ENCODE measurements at regions not wholly inside any gene's neighbourhood (a gene's known extent, or its start where the extent isn't known, plus 50 kb on each side); places are given as distances from the start of the nearest gene placed in this dataset.

DNA sequence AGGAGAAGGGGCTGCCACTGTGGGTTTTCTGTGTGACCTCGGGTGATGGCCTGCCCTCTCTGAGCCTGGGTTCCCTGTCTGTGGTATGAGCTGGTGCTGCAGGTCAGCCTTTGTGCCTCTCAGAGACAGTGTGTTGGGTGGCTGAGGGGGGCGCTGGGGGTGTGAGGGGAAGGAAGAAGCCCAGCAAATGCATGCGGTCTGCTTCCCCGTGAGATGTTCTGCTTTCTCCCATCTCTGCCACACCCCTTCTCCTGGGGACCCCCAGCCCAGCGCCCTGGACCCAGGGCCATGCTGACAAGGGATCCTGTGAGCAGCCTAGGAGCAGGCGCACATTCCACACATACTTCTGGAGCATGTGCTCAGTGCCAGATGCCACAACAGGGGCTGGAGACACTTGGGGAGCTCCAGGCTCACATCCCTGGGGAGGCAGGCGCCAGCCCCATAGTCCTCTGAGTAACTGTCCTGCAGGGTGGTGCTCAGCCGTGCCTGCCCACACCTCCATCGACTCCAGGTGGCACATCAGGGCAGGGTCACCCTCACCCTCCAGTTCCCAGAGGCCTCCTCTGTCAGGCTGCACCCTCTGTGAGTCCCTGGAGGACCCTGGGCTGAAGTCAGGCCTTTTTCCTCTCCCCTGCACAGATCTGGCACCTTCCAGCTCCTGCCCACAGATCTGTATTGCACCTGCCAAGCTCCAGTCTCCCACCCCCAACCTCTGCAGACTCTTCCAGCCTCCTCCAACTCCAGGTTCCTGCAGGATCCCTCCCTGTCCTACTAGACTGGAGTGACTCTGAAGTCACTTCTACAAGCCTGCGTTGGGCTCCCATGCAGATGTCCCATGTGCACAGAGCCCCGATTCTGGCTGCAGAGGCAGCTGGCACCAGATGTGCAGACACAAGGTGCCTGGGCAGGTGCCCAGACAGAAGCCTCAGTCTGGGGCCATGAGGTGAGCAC is 205.6 kb downstream of the KIF26A start:
- Mint-ChIP-seq H3K4me3 (ENCODE audit: unreplicated experiment) (no peak overlapping the region), H3K9me3 (ENCODE audit: unreplicated experiment) (no peaks in the 10 kb centered on the region), H3K36me3 (ENCODE audit: low read depth, unreplicated experiment) (no peaks in the 10 kb centered on the region), H3K4me1 (ENCODE audit: unreplicated experiment) (peaks cover 2% of the 10 kb centered on the region), H3K27ac (ENCODE audit: unreplicated experiment) (no peak overlapping the region), H3K27me3 (ENCODE audit: unreplicated experiment) (peaks cover 9% of the 10 kb centered on the region)
- no peak for DNase-seq (ENCODE audit: low spot score)
- TF ChIP-seq, protein P1, sequence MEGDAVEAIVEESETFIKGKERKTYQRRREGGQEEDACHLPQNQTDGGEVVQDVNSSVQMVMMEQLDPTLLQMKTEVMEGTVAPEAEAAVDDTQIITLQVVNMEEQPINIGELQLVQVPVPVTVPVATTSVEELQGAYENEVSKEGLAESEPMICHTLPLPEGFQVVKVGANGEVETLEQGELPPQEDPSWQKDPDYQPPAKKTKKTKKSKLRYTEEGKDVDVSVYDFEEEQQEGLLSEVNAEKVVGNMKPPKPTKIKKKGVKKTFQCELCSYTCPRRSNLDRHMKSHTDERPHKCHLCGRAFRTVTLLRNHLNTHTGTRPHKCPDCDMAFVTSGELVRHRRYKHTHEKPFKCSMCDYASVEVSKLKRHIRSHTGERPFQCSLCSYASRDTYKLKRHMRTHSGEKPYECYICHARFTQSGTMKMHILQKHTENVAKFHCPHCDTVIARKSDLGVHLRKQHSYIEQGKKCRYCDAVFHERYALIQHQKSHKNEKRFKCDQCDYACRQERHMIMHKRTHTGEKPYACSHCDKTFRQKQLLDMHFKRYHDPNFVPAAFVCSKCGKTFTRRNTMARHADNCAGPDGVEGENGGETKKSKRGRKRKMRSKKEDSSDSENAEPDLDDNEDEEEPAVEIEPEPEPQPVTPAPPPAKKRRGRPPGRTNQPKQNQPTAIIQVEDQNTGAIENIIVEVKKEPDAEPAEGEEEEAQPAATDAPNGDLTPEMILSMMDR (IDR thresholded peaks at IDR 0.05; ENCODE audit: unreplicated experiment), result no peak

DNA sequence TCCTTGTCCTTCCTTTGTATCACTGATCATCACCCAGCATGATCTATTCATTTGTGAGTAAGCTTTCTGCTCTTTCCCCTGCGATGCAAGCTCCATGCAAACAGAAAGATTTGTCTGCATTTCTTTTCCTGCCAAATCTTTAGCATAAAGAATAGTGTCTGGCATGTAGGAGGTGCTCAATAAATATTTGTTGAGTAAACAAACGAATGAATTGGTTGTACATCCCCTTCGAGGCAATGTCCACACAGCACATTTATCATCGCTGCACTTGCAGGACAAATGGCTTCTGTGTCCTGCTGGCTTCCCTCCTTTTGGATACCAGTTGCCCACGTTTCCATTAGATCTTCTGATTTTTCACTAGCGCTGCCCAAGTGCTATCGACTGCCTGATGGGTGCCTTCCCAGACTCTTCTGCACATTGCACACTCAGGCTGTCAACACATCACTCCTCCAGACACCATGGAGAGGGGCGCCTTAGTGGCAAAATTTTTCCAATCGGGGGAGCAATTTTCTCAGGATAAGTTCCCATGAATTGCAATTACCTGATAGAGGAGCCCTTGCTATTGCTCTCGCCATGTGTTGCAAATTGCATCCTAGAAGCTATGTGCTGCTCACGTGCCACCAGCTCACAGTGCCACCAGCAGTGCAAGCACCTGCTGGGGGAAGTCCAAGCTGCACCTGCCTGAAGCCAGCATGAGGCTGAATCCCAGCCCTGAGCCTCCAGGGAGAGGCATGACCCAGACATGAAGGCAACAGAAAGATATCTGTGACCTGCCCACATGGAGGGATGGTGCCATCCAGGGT is 206.6 kb downstream of the KIF26A start:
- Mint-ChIP-seq H3K27me3 (ENCODE audit: unreplicated experiment) (peaks cover 9% of the 10 kb centered on the region), H3K9me3 (ENCODE audit: unreplicated experiment) (no peaks in the 10 kb centered on the region), H3K4me1 (ENCODE audit: unreplicated experiment) (peaks cover 2% of the 10 kb centered on the region), H3K27ac (ENCODE audit: unreplicated experiment) (no peak overlapping the region), H3K4me3 (ENCODE audit: unreplicated experiment) (no peak overlapping the region), H3K36me3 (ENCODE audit: low read depth, unreplicated experiment) (no peaks in the 10 kb centered on the region)
- TF ChIP-seq, protein P1 (IDR thresholded peaks at IDR 0.05; ENCODE audit: unreplicated experiment), result no peak
- DNase-seq (ENCODE audit: low spot score), result no peak

GRCh38 chr14:104345621-104346462 is 207.5 kb downstream of the KIF26A start:
- no peaks in the 10 kb centered on the region for H3K36me3 Mint-ChIP-seq (ENCODE audit: low read depth, unreplicated experiment)
- TF ChIP-seq, protein P1 (IDR thresholded peaks at IDR 0.05; ENCODE audit: unreplicated experiment), result no peak
- no peak for DNase-seq (ENCODE audit: low spot score)
- no peak overlapping the region for H3K4me3 Mint-ChIP-seq (ENCODE audit: unreplicated experiment)
- no peak overlapping the region for H3K27ac Mint-ChIP-seq (ENCODE audit: unreplicated experiment)
- peaks cover 9% of the 10 kb centered on the region for H3K27me3 Mint-ChIP-seq (ENCODE audit: unreplicated experiment)
- no peaks in the 10 kb centered on the region for H3K9me3 Mint-ChIP-seq (ENCODE audit: unreplicated experiment)
- H3K4me1 Mint-ChIP-seq (ENCODE audit: unreplicated experiment), result peaks cover 2% of the 10 kb centered on the region

GRCh38 chr14:104346608-104347007 is 208.2 kb downstream of the KIF26A start:
- DNase-seq (ENCODE audit: low spot score), result no peak
- Mint-ChIP-seq H3K27ac (ENCODE audit: unreplicated experiment) (no peak overlapping the region), H3K4me1 (ENCODE audit: unreplicated experiment) (peaks cover 2% of the 10 kb centered on the region), H3K4me3 (ENCODE audit: unreplicated experiment) (no peak overlapping the region), H3K36me3 (ENCODE audit: low read depth, unreplicated experiment) (no peaks in the 10 kb centered on the region), H3K9me3 (ENCODE audit: unreplicated experiment) (peaks cover 5% of the 10 kb centered on the region), H3K27me3 (ENCODE audit: unreplicated experiment) (peaks cover 9% of the 10 kb centered on the region)
- TF ChIP-seq, protein P1 (IDR thresholded peaks at IDR 0.05; ENCODE audit: unreplicated experiment), result no peak

Data from endothelial cell (in vitro differentiated cells).